ENCODE measurements at regions not wholly inside any gene's neighbourhood (a gene's known extent, or its start where the extent isn't known, plus 50 kb on each side); places are given as distances from the start of the nearest gene placed in this dataset.

GRCh38 chr13:67769063-67769986 is 539.2 kb upstream of the PCDH9 start:
- Histone ChIP-seq H4K20me1 (ENCODE audit: control insufficient read depth, insufficient read depth) (no peaks in the 10 kb centered on the region), H3K79me2 (ENCODE audit: control insufficient read depth, insufficient read depth, low read length) (no peaks in the 10 kb centered on the region), H2AFZ (ENCODE audit: control insufficient read depth, low read depth, low read length) (no peak overlapping the region), H3K9me3 (replicated peaks; ENCODE audit: control insufficient read depth, insufficient read depth, low read length) (no peaks in the 10 kb centered on the region), H3K4me2 (ENCODE audit: control insufficient read depth, insufficient read depth) (no peak overlapping the region), H3K27me3 (replicated peaks in 1 of 2; ENCODE audit: control insufficient read depth in 2 of 2, insufficient read depth in 2 of 2, low read length in 1 of 2) (no peaks in the 10 kb centered on the region), H3K9ac (ENCODE audit: control insufficient read depth, insufficient read depth, low read length) (no peak overlapping the region), H3K4me3 (no peak overlapping the region), H3K4me1 (ENCODE audit: control insufficient read depth, insufficient read depth, low read length) (no peaks in the 10 kb centered on the region), H3K27ac (ENCODE audit: control insufficient read depth, insufficient read depth) (no peak overlapping the region), H3K36me3 (ENCODE audit: control insufficient read depth in 2 of 2, insufficient read depth in 2 of 2, low read length in 1 of 2) (no peaks in the 10 kb centered on the region)
- CTCF ChIA-PET = interaction anchor here (0.6 kb wide), 1 partner anchor 30 kb away, joined by 3 read pairs; no protein-coding TSS in a partner anchor
- no TSS peak for BruUV-seq (replicated peaks)
- ATAC-seq (no peak), DNase-seq (ENCODE audit: low read depth, low spot score) (no peak), FAIRE-seq (no peak)
- TF ChIP-seq NFYA (IDR thresholded peaks at IDR 0.05; ENCODE audit: borderline replicate concordance, low read depth, low read length) (no peak), SMC3 (IDR thresholded peaks at IDR 0.05; ENCODE audit: borderline replicate concordance, low read length) (no peak), ESRRA (IDR thresholded peaks at IDR 0.05; ENCODE audit: low read length) (no peak), MEF2A (IDR thresholded peaks at IDR 0.05; ENCODE audit: insufficient read depth, low read depth, low read length) (no peak), NFXL1 (IDR thresholded peaks at IDR 0.05; ENCODE audit: borderline replicate concordance) (no peak), ZNF217 (IDR thresholded peaks at IDR 0.05) (no peak), KLF5 (IDR thresholded peaks at IDR 0.05; ENCODE audit: partially characterized antibody) (no peak), FOS (IDR thresholded peaks at IDR 0.05; ENCODE audit: borderline replicate concordance, extremely low read depth, insufficient read length) (no peak)
- in situ Hi-C loops (cut with MboI) = no loop called here
- WGBS (ENCODE audit: insufficient coverage, insufficient replicate concordance, low lambda C conversion rate, missing lambda C conversion rate) = 66% methylated on average over 30 of the region's 30 CpGs
- POLR2A ChIA-PET = no interaction called here
- SMC1A ChIA-PET (ENCODE audit: uncharacterized antibody, unreplicated experiment) = interaction anchor here (1.3 kb wide), 1 partner anchor 15 kb away, joined by 3 read pairs; no protein-coding TSS in a partner anchor
- RAD21 ChIA-PET (ENCODE audit: unreplicated experiment) = no interaction called here
- intact Hi-C loops (cut with micrococcal nuclease; ENCODE audit: unreplicated experiment) = no loop called here
